Right renal cortex interstitium (tissue), 3 donors: ENCODE measurements at regions not wholly inside any gene's neighbourhood (a gene's known extent, or its start where the extent isn't known, plus 50 kb on each side); places are given as distances from the start of the nearest gene placed in this dataset.

Source experiments
- DNase-seq, 3 donors: peaks; one replicate each; pipeline ENCODE4 v3.0.0-alpha.2; 2013; ENCODE audit warnings: low read depth in 3 of 3, low spot score in 2 of 3

DNA sequence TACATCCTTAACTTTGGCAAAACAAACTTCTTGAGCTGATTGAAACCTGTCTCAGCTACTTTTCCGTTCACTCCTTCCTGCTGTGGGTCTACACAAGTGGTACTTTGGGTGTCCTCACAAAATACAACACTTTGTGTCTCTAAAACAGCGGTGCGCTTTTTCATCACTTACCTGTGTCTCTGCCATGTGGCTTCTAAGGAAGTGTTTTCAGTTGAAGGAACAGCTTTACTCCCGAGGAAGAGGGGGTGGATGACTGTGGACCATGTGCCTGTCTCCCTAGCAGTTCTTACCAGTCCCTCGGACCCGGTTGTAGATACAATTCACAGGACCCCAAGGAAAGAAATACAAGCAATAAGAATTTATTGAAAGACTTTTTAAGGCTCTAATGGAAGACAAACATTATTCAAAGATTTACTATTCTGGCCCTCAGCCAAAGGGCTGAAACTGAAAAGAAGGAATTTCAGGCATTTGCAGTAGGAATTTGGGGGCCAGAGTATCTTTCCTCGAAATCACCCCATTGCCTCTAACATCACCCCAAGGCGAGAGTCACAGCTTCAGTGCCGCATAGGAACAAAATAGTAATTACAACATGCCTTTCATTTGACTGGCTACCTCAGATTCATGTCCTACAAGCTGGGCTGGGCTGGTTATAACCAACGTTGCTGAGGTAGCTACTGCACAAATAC lies 246.3 kb downstream of the ACTR3B start:
- no peak for DNase-seq

DNA sequence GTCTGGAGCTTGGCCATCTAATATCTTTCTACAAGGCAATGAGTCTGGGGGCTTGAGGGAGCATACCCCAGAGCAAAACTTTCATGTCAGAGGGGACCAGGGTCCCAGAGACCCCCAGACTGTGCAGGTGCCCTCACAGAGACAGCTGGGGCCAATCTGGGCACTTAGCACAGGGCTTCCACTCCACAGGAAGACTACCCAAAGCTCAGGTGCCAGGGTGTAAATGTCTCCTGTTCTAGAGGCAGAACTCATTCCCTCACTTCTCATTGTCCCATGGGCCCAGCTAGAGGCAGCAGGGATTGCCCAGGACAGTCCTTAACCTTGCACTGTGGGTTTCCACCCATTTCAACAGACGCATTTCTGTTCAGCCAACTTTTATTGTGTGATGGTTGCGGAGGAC lies 246.9 kb downstream of the ACTR3B start:
- DNase-seq: no peak

DNA sequence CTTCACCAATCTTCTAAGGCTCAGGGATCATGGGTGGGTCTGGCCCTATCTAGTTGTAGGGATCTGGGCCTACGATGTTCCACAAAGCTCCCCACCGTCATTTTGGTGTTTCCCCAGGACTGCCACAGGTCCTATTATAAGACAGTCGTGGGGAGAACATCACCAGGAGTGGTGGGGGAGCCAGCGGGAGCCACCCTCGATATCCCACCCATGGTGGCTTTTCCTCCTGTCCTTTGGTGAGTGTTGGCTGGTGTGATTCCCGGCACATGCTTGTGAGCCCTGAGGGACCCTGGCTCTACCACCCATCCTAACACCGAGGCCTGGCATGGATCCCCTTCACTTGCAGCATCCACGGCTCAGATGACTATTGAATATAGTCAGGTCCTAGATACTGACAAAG lies 247.4 kb downstream of the ACTR3B start:
- DNase-seq: no peak

DNA sequence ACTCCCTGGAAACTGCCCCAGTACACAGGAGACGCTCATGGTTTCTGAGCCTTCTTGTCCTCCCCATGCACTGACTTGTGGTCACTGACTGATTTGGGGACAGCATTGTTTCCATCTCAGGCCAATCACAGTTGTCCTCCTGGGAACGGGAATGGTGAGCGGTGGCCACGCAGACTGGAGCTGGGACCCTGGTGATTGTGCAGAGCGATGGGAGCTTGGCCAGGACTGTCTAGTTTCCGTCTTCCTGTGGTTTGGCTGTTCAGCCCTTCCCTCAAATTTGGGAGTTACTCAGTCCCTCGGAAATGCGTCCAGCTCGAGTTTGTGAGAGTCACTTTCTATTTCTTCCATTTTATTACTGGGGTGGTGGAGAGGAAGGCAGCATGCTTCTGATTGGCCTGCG lies 250.9 kb downstream of the ACTR3B start:
- DNase-seq: no peak

DNA sequence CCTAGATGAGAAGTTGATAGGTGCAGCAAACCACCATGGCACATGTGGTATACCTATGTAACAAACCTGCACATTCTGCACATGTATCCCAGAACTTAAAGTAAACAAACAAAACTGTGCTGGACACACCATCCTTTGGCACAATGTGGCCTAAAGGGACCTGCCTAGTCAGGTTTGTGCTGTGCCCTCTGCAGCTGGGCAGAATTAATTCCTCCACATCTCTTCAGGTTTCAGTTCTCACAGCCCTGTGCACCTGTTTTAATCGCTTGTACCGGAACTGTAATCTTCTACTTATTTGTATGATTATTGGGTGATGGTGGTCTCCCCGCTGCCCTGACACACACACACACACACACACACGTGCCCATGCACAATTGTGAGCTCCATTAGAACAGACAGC lies 252.7 kb downstream of the ACTR3B start:
- DNase-seq: no peak

DNA sequence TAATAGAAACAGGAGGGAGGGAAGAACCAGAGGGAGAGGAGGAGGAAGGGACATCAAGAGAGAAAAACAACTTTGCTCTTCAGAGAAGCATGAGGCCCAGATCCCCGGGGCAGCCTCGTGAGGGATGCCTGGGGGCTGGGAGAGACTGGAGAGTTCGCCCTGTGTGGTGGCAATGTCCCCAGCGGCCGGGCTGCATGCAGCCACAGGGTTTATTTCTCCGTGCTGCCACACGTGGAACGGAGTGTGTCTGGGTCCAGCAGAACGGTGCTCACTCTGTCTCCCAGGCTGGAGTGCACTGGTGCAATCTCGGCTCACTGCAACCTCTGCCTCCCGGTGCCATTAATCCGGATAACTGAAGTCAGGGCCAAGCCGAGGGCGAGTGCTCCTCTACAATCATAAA lies 257.7 kb downstream of the ACTR3B start:
- DNase-seq: no peak

DNA sequence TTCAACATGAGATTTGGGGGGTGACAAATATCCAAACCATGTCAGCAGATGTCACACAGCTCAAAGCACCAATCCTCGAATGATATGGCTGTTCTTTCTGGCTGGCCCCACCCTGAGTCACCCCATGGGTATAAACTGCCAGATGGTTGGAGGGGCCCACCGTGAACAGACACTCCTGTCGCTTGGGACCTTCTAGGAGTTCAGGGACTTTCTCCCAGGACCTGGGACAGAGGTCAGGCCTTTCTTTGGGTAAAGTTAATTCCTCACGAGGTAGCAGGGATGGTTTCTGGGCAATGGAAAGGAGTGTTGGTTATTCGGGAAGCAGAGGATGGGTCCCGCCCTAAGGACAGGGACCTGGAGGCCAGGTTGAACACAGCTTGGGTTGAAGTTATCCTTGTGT lies 262.0 kb downstream of the ACTR3B start:
- DNase-seq: no peak

DNA sequence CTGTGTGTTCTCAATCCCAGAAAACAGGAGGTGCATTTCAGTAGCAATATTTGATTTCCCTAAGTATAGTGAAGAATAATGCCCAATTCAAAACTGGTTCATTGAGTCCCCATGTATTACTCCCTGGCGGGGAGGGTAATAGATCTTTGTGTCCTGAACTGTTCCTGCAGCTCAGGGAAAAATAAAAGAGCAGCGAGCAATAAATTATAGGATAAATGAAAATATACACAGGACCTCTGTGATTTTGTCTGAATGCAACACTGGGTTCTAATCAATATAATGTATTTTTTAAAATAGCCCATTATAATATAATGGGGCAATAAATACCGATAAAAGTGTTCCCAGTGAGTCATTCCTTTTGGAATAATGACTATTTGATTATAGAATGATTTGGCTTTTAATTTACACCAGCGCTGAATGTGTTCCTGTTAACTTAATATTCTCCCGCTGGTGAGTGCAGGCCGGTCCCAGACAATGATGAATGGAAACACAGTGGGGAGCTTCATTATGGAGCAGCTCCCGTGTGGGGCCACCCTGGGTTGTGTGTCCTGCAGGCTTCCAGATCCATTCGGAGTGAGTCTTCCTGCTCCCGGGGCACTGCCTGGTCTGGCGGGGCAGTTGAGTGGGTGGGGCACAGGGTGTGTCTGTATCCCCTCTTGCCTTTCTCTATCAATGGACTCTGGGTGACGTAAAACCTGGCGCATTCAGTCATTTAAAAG lies 263.1 kb downstream of the ACTR3B start:
- DNase-seq: no peak

DNA sequence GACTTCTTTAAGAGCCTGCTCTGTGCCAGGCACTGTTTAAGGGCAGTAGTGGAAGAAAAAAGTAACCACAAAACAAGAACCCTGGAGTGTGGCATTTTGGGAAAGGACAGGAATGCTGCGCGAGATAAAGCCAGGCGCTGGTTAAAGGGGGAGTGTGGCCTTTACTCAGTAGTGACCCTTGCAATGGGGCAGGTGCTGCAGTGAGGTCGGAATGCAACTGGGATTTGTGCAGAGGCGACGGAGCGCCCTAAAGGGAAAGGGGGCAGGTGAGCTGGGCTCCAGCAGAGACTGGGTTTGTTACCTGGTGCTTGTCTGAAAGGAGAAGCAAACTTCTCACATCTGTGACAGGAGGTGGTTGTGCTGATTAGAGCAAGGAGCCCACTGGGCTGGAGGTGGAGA lies 263.6 kb downstream of the ACTR3B start:
- DNase-seq: no peak

DNA sequence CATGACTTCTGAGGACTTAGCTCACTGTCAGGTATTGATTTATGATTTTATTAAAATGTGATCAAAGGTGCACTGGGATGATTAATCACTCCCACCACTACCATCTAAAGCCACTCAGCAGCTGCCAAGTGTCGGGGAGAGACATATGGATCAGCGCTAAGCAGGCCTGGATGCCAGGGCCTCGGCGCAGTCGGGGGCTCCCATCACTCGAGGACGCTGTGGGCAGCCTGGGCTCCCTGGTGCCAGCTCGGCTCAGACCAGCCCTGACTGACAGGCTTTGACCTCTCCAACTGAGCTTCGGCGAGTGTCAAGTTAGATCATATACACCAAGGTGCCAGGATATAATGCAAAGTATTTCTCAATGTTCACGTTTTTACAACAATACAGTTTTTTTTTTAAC lies 267.7 kb downstream of the ACTR3B start:
- DNase-seq: no peak

DNA sequence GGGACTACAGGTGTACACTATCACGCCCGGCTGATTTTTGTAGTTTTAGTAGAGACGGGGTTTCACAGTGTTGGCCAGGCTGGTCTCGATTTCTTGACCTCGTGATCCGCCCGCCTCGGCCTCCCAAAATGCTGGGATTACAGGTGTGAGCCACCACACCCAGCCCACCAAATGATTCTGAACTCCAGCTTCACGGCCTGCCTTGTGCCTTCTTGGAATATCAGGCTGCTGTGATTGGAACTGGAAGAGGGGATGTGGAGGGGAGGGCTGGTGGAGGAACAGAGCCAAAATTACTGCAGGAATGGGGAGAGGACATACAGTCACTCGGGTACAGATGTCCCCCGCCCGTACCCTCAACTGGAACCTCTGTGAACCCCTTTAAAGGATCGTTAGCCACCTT lies 268.4 kb downstream of the ACTR3B start:
- DNase-seq: no peak

DNA sequence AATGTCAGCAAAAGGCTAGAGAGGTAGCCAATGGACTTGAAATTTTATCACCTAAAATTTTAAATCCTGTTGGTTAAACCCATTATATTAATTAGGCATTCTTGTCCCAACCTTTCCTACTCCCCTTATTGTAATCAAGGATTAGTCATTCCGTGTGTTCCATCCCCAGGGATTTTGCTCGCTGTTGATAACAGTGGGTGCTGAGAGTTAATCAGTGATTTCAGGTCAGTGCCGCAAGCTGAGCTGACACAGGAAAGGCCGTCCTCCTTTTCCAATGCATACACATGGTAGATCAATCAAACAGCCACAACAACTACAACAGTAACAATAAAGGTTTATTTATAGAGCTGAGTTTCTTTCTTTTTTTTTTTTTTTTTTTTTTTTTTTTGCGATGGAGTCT lies 271.4 kb downstream of the ACTR3B start:
- DNase-seq: no peak

DNA sequence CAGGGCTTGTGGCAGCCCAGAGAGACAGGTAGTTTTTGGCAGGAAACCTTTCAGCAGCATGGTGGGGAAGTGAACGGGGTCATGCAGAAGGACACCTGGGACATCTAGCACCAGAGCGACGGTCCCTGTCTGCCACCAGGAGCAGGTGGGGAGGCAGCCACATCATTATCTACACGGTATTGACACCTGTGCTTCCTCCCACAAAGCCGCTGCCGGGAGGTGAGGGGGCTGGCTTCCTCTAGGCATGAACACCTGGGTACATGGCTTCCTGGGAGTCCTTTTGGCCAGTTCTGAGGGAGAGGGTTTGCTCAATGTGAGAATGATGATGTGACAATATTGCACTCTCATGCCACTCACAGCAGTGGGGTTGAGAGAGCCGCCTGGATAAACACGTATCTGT lies 275.2 kb downstream of the ACTR3B start:
- DNase-seq: no peak

DNA sequence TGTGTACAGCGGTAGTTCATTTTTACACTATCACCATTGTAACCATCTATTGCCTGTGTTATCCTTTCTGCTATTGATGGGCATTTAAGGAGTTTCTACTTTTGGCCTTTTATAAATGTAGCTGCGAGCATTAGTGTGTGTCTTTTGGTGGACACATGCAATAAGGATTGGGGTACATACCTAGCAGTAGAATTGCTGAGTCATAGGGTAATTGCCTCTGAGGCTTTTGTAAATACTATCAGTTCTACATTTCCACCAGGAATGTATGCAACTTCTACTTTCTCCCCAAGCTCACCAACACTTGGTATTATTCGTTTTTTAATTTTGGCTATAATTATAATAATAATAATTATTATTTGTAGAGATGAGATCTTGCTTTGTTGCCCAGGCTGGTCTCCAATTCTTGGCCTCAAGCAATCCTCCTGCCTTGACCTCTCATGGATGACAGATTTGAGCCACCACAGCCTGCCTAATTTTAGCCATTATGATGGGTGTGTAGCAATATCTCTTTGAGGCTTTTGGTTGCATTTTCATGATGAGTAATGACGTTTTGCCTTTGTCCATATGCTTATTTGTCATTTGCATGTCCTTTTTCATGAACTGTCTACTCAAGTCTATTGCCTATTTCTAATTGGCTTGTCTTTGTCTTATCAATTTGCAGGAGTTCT lies 277.0 kb downstream of the ACTR3B start:
- DNase-seq: no peak

DNA sequence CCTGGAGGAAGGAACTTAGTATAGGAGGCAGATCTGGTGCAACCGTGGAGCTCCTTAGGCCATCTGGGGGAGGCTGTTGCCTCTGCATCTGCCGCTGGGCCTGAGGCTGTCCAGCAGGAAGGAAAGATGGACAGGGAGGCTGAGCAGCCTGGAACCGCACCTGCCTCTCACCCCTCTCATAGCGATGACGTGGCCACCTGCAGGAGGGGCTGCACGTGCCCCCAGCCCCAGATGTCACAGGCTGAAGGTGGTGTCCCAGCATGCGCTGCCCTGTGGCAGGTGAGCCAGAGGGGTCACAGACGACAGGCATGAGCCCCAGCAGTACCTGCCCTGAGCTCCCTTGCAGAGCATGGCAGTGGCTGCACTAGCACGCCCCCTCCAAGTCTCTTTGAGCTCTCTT lies 283.9 kb downstream of the ACTR3B start:
- no peak for DNase-seq

DNA sequence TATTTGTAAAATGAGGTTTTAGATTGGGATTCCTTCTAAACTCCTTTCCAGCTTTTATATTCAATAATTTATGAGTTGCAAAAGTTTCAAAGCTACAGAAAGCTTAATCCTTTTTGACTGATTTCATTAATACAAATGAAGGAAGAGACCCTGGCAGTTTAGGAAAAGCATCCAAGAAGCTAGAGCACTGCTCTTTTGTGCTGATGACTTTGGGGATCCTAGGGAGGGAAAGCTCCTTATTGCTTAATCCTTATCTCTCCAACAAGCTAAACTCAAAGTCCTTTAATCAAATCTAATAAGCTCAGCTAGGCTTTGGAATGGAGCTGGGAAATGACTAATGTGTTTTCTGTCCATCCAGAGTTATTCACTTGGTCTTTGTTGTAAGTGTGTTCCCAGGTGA lies 285.4 kb downstream of the ACTR3B start:
- DNase-seq: no peak

DNA sequence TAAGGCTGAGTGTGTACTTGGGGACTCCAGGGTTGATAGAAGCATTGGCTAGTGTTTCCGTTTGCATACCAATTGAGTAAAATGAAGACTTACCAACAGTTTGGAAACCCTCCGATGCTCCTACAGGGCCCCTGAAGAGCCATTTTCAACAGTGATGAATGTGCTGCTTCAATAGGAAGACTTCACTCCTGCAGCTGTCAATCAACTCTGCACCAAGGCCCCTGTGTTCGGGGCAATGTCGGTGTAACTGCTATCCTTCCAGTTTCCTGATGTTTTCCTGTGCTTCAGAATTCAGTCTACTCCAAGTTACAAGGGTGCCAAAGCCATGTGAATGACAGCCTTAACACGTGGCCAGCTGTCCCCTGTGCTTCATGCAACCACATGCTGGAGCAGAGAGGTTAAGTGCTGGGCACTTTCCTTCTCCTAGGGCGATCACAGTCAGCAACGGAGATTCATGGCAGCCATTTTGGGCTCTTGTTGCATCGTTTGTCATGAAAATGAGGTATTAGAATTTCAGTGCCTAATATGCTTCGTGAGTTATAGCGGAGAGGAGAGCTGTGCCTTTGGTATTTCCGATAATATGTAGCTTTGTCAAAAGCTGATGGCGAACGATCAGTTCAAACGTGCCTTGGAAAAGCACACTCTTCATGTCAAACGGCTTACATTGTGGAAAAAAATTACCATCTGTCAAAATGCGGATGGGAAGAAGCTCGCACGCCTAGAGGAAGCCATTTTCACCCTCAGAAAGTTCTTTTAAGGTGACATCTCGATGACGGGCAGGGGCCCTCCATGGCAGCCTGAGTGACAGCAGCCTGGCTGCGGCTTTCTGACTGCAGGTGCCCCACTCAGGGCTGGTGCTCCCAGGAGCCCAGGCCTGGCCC lies 287.8 kb downstream of the ACTR3B start:
- DNase-seq: no peak

DNA sequence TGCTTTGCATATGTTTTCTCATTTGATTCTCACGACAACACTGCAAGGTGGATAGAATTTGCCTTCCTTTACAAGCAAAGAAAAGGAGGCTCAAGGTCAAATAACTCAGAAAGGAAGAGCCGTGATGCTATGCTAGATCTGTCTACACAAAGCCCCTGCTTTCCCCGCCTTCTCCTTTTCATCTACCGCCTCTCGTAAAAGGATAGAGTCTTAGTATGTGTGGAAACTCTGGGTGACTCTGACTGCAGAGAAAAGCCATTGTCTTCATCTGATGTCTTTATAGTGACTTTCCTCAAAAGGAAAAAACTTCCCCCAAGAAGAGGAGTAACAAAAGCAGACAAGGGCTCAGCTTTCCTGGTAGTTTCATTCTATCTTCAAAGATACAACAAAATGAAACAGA lies 292.7 kb downstream of the ACTR3B start:
- no peak for DNase-seq

DNA sequence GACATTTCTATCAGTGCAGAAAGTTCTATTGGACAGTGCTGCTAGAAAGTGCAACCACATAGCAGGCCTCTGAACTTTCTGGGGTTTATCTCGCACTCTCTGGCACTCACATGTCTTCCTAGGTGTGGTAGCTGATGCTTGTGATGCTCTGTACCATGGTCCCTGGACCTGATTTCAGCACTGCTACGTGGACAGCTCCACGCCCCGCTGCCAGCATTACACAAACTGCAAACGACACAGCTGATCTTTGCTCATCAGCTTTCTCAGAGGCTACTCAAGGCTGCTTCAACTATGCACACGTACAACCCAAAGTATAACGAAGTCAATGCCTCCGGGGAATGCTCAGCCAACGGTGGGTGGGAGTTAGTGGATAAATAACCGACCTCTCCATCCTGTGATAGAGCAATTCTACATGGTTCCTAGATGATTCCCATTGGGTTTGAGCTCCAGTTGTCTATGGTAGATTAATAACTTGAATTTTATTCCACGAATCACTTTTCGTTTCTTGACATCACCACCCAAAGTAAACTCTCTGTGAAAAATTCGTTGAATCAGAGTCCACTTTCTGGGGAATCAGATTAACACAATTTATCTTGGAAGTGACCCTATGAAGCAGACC lies 302.5 kb downstream of the ACTR3B start:
- peak in 1 of 3 donors; percentile 41 for DNase-seq

DNA sequence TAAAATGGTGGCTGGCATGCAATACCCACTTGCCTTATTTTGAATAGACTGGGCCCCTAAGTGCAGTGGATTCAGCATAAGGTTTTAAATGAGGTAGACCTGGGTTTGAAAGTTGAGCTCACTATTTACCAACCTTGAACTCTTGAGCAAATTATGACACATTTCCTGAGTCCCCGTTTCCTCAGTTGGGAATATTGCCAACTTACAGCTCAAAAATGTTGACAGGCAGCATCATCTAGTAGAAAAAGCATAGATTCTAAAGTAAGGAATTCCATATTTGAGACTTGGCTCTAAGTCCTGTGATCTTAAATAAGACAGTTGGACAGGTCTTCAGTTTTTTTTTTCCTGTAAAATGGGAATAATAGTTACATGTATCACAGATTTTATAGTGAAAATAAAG lies 305.5 kb downstream of the ACTR3B start:
- DNase-seq: no peak

DNA sequence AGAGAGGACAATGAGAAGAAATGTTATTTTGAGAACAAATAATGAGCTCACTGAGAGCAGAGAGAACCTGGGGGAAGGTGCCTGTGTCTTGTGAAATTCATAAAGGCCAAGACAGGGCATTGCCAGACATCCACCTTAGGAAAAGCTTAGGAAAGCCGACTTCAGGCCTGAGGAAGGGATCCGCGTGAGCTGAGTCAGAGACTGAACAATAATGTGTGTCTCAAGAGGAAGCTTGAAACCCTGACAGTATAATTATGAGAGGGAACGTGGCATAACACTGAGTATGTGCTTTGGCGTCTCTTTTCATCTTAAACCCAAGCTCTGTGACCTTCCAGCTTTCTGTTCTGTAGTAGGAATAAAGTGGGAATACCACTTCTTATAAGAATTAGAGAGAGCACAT lies 307.2 kb downstream of the ACTR3B start:
- no peak for DNase-seq
